Activated CD4-positive, alpha-beta memory T cell treated with anti-CD3 and anti-CD28 coated beads for 36 hours (primary cell): ENCODE measurements at regions not wholly inside any gene's neighbourhood (a gene's known extent, or its start where the extent isn't known, plus 50 kb on each side); places are given as distances from the start of the nearest gene placed in this dataset.
"Not testable (repeated sequence)": the region's sequence is repeated elsewhere in the genome, so short reads cannot be mapped to it uniquely, and the experiment has no call there.

Source experiments
- CTCF ChIA-PET: fragments of 350-600 bp; sonication (Branson Sonifier 250); formaldehyde crosslinking; loops from one replicate; lab custom pipeline; 2021; ENCODE audit warnings: antibody characterized with exemption, inconsistent platforms; lab: Charles Lee
- POLR2A ChIA-PET: fragments of 350-600 bp; sonication (Branson Sonifier 250); formaldehyde crosslinking; loops from one replicate; lab custom pipeline; 2021; ENCODE audit warnings: antibody characterized with exemption; lab: Charles Lee
- DNase-seq: peaks from one replicate; pipeline ENCODE4 v3.0.0-alpha.2; 2020
- H3K27ac Mint-ChIP-seq: one replicate; pipeline ENCODE4 v1.8.0; 2021; ENCODE audit warnings: mixed read lengths
- H3K27me3 Mint-ChIP-seq: one replicate; pipeline ENCODE4 v1.8.0; 2021; ENCODE audit warnings: mixed read lengths
- H3K36me3 Mint-ChIP-seq: one replicate; pipeline ENCODE4 v1.8.0; 2021; ENCODE audit warnings: mixed read lengths
- H3K4me1 Mint-ChIP-seq: one replicate; pipeline ENCODE4 v1.8.0; 2021; ENCODE audit warnings: low read depth, mixed read lengths
- H3K4me3 Mint-ChIP-seq: one replicate; pipeline ENCODE4 v1.8.0; 2021; ENCODE audit warnings: mild to moderate bottlenecking, mixed read lengths
- H3K9me3 Mint-ChIP-seq: one replicate; pipeline ENCODE4 v1.8.0; 2021; ENCODE audit warnings: mixed read lengths
- intact Hi-C: fragments of 100-400 bp; cut with micrococcal nuclease; formaldehyde crosslinking; loops from one replicate; pipeline ENCODE4 v1.15.1; 2023

DNA sequence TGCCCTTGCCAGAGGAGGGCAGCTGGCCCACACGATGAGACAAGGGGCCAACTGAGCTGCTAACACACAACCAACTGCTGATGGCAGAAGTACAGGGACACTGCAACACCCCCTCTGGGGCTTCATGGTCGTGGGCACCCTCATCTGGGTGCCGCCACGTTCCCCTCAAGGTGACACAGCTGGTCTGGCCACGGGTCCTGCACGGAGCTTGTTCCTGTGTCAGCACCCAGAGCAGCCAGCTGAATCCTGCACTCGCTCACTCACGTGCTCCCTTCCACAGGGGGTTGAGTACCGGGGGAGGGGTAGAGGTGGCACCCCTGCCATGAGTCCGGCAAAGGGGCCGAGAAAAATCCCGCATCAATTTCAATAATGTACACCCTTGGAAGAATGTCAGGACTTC, 1319.1 kb downstream of the REEP3 start:
- peaks cover 9% of the 10 kb centered on the region for H3K9me3 Mint-ChIP-seq
- H3K4me3 Mint-ChIP-seq: no peak overlapping the region
- no peaks in the 10 kb centered on the region for H3K36me3 Mint-ChIP-seq

DNA sequence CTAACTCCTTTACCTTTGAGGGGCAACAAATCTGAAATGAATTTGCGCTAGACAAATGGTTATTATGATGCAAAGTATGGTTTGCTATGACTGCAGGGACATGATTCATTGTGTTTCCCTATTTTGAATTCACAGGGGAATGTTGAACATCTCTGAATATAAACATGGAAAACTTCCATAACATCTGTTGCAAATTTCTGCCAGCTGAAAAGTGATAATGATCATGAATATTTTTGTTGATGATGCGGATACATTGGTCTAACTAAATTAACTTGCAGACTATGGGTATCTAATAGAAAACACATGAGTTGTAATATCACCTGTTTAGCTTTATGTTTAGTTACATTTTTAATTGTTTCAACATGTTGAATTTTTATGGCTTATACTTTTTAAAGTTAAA, 1325.5 kb downstream of the REEP3 start:
- no peaks in the 10 kb centered on the region for H3K27me3 Mint-ChIP-seq
- CTCF ChIA-PET: interaction anchor here (0.6 kb wide), 1 partner anchor 1871 kb away, joined by 3 read pairs; no protein-coding TSS in a partner anchor
- H3K36me3 Mint-ChIP-seq: no peaks in the 10 kb centered on the region
- no peaks in the 10 kb centered on the region for H3K4me1 Mint-ChIP-seq
- POLR2A ChIA-PET: no interaction called here
- intact Hi-C loops: no loop called here
- no peak overlapping the region for H3K4me3 Mint-ChIP-seq
- DNase-seq: no peak
- H3K9me3 Mint-ChIP-seq: no peaks in the 10 kb centered on the region
- no peak overlapping the region for H3K27ac Mint-ChIP-seq

More for the DNA sequence above, 1319.1 kb downstream of the REEP3 start:
- DNase-seq: no peak
- H3K4me1 Mint-ChIP-seq: no peaks in the 10 kb centered on the region
- CTCF ChIA-PET: no interaction called here
- POLR2A ChIA-PET: no interaction called here
- intact Hi-C loops: no loop called here
- H3K27ac Mint-ChIP-seq: no peak overlapping the region
- H3K27me3 Mint-ChIP-seq: no peaks in the 10 kb centered on the region

DNA sequence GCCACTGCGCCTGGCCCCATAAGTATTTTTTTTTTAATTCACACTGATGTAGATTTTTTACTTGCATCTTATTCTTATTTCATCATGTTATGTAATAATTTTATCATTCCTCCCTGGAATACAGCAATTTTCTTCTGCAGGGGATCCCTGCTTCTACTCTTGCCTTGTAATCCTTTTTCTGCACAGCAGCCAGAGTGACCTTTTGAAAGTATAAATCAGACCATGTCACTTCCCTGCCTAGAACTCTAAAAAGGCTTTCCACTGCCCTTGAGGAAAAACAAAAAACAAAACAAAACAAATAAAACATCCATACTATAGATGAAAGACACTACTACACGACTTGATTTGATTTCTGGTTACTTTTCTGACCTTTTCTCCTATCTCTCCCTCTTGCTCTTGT, 1334.7 kb downstream of the REEP3 start:
- H3K4me1 Mint-ChIP-seq: no peaks in the 10 kb centered on the region
- H3K4me3 Mint-ChIP-seq: no peak overlapping the region
- H3K36me3 Mint-ChIP-seq: no peaks in the 10 kb centered on the region
- POLR2A ChIA-PET: interaction anchor here (0.6 kb wide), 1 partner anchor 8 kb away, joined by 3 read pairs; no protein-coding TSS in a partner anchor
- no peaks in the 10 kb centered on the region for H3K9me3 Mint-ChIP-seq
- no peak overlapping the region for H3K27ac Mint-ChIP-seq
- intact Hi-C loops: no loop called here
- H3K27me3 Mint-ChIP-seq: no peaks in the 10 kb centered on the region
- no peak for DNase-seq
- CTCF ChIA-PET: no interaction called here

DNA sequence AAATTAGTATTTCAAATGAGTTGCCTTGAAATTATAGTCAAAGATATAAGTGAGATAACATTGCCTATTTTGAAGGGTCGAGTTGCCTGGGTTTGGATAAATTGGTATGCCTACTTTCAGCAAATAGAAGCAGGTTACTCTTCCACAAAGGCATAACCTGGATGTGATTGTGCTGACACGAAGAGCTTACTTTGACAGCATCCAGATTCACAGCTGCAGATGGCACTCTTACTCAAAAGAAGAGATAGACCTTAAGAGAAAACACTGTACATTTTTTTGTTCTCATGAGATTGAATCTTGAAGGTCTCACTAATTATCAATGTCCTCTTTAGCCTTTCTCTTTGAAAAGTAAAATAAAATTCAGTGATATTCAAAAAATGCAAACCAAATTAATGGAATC, 1338.7 kb downstream of the REEP3 start:
- DNase-seq: no peak
- ChIA-PET POLR2A (no interaction called here), CTCF (no interaction called here)
- Mint-ChIP-seq H3K9me3 (no peaks in the 10 kb centered on the region), H3K4me1 (no peaks in the 10 kb centered on the region), H3K27ac (no peak overlapping the region), H3K4me3 (no peak overlapping the region), H3K27me3 (no peaks in the 10 kb centered on the region), H3K36me3 (no peaks in the 10 kb centered on the region)
- intact Hi-C loops: no loop called here

DNA sequence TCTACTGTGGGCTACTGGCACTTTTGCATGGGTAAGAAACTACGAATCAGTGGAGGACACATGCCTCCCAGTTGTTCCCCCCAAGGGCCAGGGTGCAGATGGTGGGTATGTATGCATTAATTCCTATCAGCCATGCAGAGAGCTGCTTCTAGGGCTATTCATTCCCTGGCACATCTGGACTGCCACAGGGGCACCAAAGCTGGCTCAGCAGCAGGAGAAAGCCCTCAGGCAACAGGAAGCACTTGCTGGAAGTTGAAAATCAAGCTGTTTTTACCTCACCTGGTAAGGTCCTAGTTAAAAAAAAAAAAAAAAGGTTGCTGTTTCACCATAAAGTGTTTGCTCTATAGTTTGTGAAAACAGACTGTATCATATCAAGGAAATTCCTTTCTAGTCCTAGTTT, 1342.6 kb downstream of the REEP3 start:
- no peaks in the 10 kb centered on the region for H3K4me1 Mint-ChIP-seq
- CTCF ChIA-PET: no interaction called here
- H3K9me3 Mint-ChIP-seq: no peaks in the 10 kb centered on the region
- H3K4me3 Mint-ChIP-seq: no peak overlapping the region
- intact Hi-C loops: no loop called here
- H3K36me3 Mint-ChIP-seq: no peaks in the 10 kb centered on the region
- POLR2A ChIA-PET: interaction anchor here (0.6 kb wide), 1 partner anchor 8 kb away, joined by 3 read pairs; no protein-coding TSS in a partner anchor
- no peaks in the 10 kb centered on the region for H3K27me3 Mint-ChIP-seq
- H3K27ac Mint-ChIP-seq: no peak overlapping the region
- DNase-seq: no peak

DNA sequence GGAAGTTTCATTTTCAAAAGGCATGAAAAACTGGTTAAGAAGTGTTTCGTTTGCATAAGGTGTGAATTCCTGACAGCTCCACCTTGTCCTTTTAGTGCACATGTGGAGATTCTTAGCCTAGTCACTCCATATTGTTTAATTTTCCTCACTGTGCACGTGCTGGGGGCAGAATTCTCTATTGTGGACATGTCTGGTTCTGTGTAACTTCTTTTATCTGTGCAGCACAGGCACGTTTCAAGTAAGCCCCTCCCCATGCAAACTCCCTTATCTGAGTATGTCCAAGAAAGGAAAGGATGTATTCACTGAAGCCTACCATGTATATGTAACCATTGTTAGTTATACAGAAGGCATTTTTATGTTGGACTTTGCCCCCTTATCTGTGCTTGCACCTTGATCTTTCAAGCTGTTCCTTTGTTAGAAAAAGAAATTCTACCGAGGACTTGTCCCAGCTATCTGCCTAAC, 1346.3 kb downstream of the REEP3 start:
- intact Hi-C loops: no loop called here
- no peaks in the 10 kb centered on the region for H3K27me3 Mint-ChIP-seq
- DNase-seq: no peak
- H3K4me3 Mint-ChIP-seq: no peak overlapping the region
- H3K9me3 Mint-ChIP-seq: peaks cover 2% of the 10 kb centered on the region
- no peaks in the 10 kb centered on the region for H3K36me3 Mint-ChIP-seq
- CTCF ChIA-PET: no interaction called here
- POLR2A ChIA-PET: no interaction called here
- H3K27ac Mint-ChIP-seq: no peak overlapping the region
- no peaks in the 10 kb centered on the region for H3K4me1 Mint-ChIP-seq

DNA sequence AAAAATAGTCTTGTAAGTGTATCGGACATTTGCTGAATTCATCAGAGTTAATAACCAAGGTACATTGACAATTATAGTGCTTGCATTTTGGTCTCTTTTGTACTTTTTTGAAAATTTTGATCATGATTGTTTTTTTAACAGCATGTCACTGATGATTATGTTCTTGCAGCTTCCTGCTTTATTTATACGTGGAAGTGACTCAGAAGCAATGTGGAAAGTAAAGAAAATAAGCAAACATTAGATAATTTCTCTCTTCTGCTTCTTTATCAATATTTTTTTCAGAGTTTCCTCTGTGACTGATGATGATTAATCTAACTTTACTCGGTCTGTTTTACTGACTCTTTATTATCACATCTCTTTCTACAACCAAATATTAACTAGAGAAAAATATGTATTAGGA, 1351.9 kb downstream of the REEP3 start:
- intact Hi-C loops: no loop called here
- no peaks in the 10 kb centered on the region for H3K36me3 Mint-ChIP-seq
- ChIA-PET CTCF (no interaction called here), POLR2A (no interaction called here)
- H3K27ac Mint-ChIP-seq: no peak overlapping the region
- no peak overlapping the region for H3K4me3 Mint-ChIP-seq
- no peaks in the 10 kb centered on the region for H3K27me3 Mint-ChIP-seq
- no peaks in the 10 kb centered on the region for H3K4me1 Mint-ChIP-seq
- peaks cover 2% of the 10 kb centered on the region for H3K9me3 Mint-ChIP-seq
- DNase-seq: no peak

DNA sequence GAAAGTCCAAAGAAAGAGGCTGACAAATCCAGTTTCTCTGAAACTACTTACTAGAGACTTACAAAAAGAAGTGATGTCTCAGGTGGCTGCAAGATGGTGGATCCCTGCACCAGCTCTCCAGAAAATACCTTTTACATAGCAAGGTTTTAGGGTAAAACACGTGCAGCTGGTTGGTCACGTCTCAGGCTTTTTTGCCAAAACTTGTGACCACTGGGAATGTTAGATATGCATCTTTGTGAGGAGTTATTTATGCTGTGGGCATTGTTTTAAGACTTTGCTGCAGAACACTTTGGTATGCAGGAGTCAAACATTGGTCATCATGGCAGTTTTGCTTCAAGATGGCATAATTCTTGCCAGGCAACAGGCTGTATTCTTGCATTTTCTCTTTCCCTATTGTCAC, 1352.8 kb downstream of the REEP3 start:
- Mint-ChIP-seq H3K27ac (no peak overlapping the region), H3K36me3 (no peaks in the 10 kb centered on the region), H3K4me1 (no peaks in the 10 kb centered on the region), H3K9me3 (peaks cover 2% of the 10 kb centered on the region), H3K27me3 (no peaks in the 10 kb centered on the region), H3K4me3 (no peak overlapping the region)
- DNase-seq: no peak
- ChIA-PET CTCF (no interaction called here), POLR2A (no interaction called here)
- intact Hi-C loops: no loop called here

DNA sequence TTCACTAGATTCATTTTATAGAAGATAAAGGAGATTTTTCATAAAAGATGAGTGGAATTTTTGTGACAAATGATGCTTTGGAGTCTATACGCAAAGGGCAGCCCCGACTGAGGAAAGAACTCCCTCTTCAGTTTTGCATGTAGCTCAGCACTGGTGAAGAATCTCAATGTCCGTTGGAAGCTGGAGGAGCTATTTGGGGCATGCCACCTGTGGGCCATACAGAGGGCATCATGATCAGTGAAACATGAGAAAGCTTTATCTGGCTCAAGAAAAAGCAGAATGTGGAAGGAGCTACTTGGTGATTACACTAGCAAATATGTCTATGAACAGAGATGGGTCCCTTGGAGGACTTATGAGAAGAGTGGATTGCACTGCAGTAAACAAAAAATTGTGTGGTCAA, 1359.3 kb downstream of the REEP3 start:
- H3K27me3 Mint-ChIP-seq: no peaks in the 10 kb centered on the region
- intact Hi-C loops: no loop called here
- no peak overlapping the region for H3K4me3 Mint-ChIP-seq
- H3K36me3 Mint-ChIP-seq: no peaks in the 10 kb centered on the region
- POLR2A ChIA-PET: no interaction called here
- peaks cover 8% of the 10 kb centered on the region for H3K9me3 Mint-ChIP-seq
- no peaks in the 10 kb centered on the region for H3K4me1 Mint-ChIP-seq
- CTCF ChIA-PET: no interaction called here
- no peak for DNase-seq
- H3K27ac Mint-ChIP-seq: no peak overlapping the region

DNA sequence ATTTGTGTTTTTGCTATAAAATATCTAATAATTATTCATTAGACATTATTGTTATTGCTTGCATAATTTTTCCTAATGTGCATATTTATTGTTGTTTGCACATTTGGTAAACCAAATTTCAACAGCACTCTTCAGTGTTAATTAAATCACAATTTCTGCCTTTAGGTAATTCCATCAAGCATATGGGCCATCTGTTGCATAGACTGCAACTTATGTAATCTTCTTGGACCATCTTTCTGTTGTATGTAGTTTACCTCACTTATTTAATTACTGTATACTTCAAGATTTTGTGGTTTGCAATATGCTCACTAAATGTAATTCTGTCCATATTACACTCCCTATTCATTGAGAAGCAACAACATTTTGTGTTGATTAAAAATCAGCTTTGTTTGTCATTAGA, 1360.1 kb downstream of the REEP3 start:
- DNase-seq: no peak
- H3K36me3 Mint-ChIP-seq: no peaks in the 10 kb centered on the region
- no peaks in the 10 kb centered on the region for H3K4me1 Mint-ChIP-seq
- H3K4me3 Mint-ChIP-seq: no peak overlapping the region
- POLR2A ChIA-PET: no interaction called here
- CTCF ChIA-PET: no interaction called here
- H3K27ac Mint-ChIP-seq: no peak overlapping the region
- intact Hi-C loops: no loop called here
- H3K27me3 Mint-ChIP-seq: no peaks in the 10 kb centered on the region
- peaks cover 8% of the 10 kb centered on the region for H3K9me3 Mint-ChIP-seq

DNA sequence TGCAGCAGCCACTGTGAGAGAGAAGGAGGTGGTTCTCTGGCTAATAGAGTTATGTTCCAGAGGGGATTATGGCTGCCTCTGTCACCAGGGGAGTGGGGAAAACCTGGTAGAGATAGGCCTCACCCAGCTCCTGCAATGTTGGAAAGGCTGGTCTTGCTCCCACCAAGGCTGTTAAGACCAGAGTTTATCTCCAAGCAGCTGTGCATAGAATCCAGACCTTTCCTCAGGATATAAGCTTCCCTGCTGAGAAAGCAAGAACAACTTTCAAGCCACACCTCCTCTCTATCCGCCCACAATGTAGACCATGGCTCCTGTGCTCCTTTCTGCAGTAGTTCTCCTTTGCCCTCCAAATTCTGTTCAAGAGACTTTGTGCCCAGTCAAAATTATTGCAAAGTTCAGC, 1375.4 kb downstream of the REEP3 start:
- Mint-ChIP-seq H3K36me3 (no peaks in the 10 kb centered on the region), H3K4me1 (no peaks in the 10 kb centered on the region), H3K9me3 (peaks cover 25% of the 10 kb centered on the region), H3K4me3 (no peak overlapping the region), H3K27me3 (no peaks in the 10 kb centered on the region), H3K27ac (no peak overlapping the region)
- no peak for DNase-seq
- intact Hi-C loops: no loop called here
- ChIA-PET POLR2A (no interaction called here), CTCF (no interaction called here)

DNA sequence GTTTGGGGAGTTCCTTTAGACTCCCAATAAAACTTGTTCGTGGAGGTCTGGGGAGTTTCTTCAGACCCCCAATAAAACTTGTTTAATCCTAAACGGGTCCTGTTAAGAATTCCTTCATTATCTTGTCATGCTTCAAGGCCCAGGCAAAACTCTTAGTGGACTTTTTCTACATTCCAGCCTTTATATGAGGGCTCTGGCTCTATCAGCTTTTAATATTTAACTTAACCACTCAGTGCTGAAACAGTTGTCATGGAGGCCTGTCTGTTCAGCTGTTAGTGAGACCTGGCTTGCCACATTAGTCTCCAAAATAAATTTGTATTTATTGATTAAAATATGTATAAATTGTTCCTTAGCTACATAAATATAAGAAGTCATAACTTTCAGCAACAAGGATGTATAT, 1385.1 kb downstream of the REEP3 start:
- H3K9me3 Mint-ChIP-seq, intact Hi-C loops, DNase-seq, H3K4me1 Mint-ChIP-seq, H3K36me3 Mint-ChIP-seq, H3K27ac Mint-ChIP-seq, H3K27me3 Mint-ChIP-seq, CTCF ChIA-PET, H3K4me3 Mint-ChIP-seq, POLR2A ChIA-PET: not testable (repeated sequence)

DNA sequence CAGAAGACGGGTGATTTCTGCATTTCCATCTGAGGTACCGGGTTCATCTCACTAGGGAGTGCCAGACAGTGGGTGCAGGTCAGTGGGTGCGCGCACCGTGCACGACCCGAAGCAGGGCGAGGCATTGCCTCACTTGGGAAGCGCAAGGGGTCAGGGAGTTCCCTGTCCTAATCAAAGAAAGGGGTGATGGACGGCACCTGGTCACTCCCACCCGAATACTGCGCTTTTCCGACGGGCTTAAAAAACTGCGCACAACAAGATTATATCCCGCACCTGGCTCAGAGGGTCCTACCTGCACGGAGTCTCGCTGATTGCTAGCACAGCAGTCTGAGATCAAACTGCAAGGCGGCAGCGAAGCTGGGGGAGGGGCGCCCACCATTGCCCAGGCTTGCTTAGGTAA, 1403.1 kb downstream of the REEP3 start:
- H3K4me1 Mint-ChIP-seq, POLR2A ChIA-PET, CTCF ChIA-PET, DNase-seq, H3K27me3 Mint-ChIP-seq, intact Hi-C loops, H3K27ac Mint-ChIP-seq, H3K4me3 Mint-ChIP-seq, H3K36me3 Mint-ChIP-seq: not testable (repeated sequence)
- H3K9me3 Mint-ChIP-seq: peaks cover 17% of the 10 kb centered on the region
